GM19240 (cell line): ENCODE measurements at regions not wholly inside any gene's neighbourhood (a gene's known extent, or its start where the extent isn't known, plus 50 kb on each side); places are given as distances from the start of the nearest gene placed in this dataset.
"Not testable (repeated sequence)": the region's sequence is repeated elsewhere in the genome, so short reads cannot be mapped to it uniquely, and the experiment has no call there.

Experiments used
- DNase-seq: peaks from one replicate; pipeline ENCODE4 v3.0.0; 2011; ENCODE audit warnings: low spot score; ENCODE audit not compliant: insufficient read length

- no peak for DNase-seq
Measured at GRCh38 chr5:118552731-118553360, 435.5 kb downstream of the DTWD2 start.

- no peak for DNase-seq
Measured at GRCh38 chr5:118552146-118552545, 436.2 kb downstream of the DTWD2 start.

- no peak for DNase-seq
Measured at GRCh38 chr5:118551716-118552115, 436.6 kb downstream of the DTWD2 start.

- DNase-seq: no peak
Measured at GRCh38 chr5:118551031-118551430, 437.3 kb downstream of the DTWD2 start.

GRCh38 chr5:118548761-118549720 is 439.3 kb downstream of the DTWD2 start:
- DNase-seq: no peak

GRCh38 chr5:118545470-118545869 is 442.9 kb downstream of the DTWD2 start:
- no peak for DNase-seq

- no peak for DNase-seq
Measured at GRCh38 chr5:118544887-118545449, 443.4 kb downstream of the DTWD2 start.

- DNase-seq: no peak
Measured at GRCh38 chr5:118533923-118534322, 454.4 kb downstream of the DTWD2 start.

- DNase-seq: no peak
Measured at GRCh38 chr5:118533156-118533555, 455.2 kb downstream of the DTWD2 start.

- no peak for DNase-seq
Measured at GRCh38 chr5:118531276-118531675, 457.1 kb downstream of the DTWD2 start.

GRCh38 chr5:118529361-118530144 is 458.8 kb downstream of the DTWD2 start:
- no peak for DNase-seq

- no peak for DNase-seq
Measured at GRCh38 chr5:118522626-118523025, 465.7 kb downstream of the DTWD2 start.

- no peak for DNase-seq
Measured at GRCh38 chr5:118520771-118521415, 467.5 kb downstream of the DTWD2 start.

GRCh38 chr5:118519466-118519865 is 468.9 kb downstream of the DTWD2 start:
- no peak for DNase-seq

- no peak for DNase-seq
Measured at GRCh38 chr5:118518720-118519119, 469.6 kb downstream of the DTWD2 start.

GRCh38 chr5:118511846-118512245 is 476.5 kb downstream of the DTWD2 start:
- no peak for DNase-seq

- no peak for DNase-seq
Measured at GRCh38 chr5:118506217-118506852, 482.0 kb downstream of the DTWD2 start.

GRCh38 chr5:118502232-118502631 is 486.1 kb downstream of the DTWD2 start:
- DNase-seq: not testable (repeated sequence)

- no peak for DNase-seq
Measured at GRCh38 chr5:118491351-118491750, 497.0 kb downstream of the DTWD2 start.

GRCh38 chr5:118486647-118487225 is 501.6 kb downstream of the DTWD2 start:
- no peak for DNase-seq
